ENCODE measurements at regions not wholly inside any gene's neighbourhood (a gene's known extent, or its start where the extent isn't known, plus 50 kb on each side); places are given as distances from the start of the nearest gene placed in this dataset.

GRCh38 chr10:123570051-123570897, 95.9 kb upstream of the GPR26 start:
- intact Hi-C loops (cut with DNase I) = no loop called here
- no peak for ATAC-seq
- no peak for DNase-seq (ENCODE audit: low spot score)

- no peak for DNase-seq (ENCODE audit: low spot score)
These were observed 95.1 kb upstream of the GPR26 start for GRCh38 chr10:123570898-123571515.

GRCh38 chr10:123571978-123572377, 94.2 kb upstream of the GPR26 start:
- DNase-seq (ENCODE audit: low spot score) = no peak
- ATAC-seq = no peak
- intact Hi-C loops (cut with DNase I) = no loop called here

More at GRCh38 chr10:123570898-123571515, 95.1 kb upstream of the GPR26 start:
- ATAC-seq = no peak
- intact Hi-C loops (cut with DNase I) = no loop called here

- no peak for ATAC-seq
- no peak for DNase-seq (ENCODE audit: low spot score)
- intact Hi-C loops (cut with DNase I) = no loop called here
These were observed 92.7 kb upstream of the GPR26 start for GRCh38 chr10:123573236-123574108.

- intact Hi-C loops (cut with DNase I) = no loop called here
- DNase-seq (ENCODE audit: low spot score) (no peak), ATAC-seq (no peak)
These were observed 92.0 kb upstream of the GPR26 start for GRCh38 chr10:123574109-123574698.

- ATAC-seq = no peak
- no peak for DNase-seq (ENCODE audit: low spot score)
- intact Hi-C loops (cut with DNase I) = no loop called here
These were observed 91.0 kb upstream of the GPR26 start for GRCh38 chr10:123575105-123575504.

GRCh38 chr10:123576706-123577105, 89.4 kb upstream of the GPR26 start:
- ATAC-seq (no peak), DNase-seq (ENCODE audit: low spot score) (no peak)
- intact Hi-C loops (cut with DNase I) = no loop called here

GRCh38 chr10:123577921-123578461, 88.2 kb upstream of the GPR26 start:
- intact Hi-C loops (cut with DNase I) = no loop called here
- ATAC-seq = no peak
- DNase-seq (ENCODE audit: low spot score) = no peak

- ATAC-seq (no peak), DNase-seq (ENCODE audit: low spot score) (no peak)
- intact Hi-C loops (cut with DNase I) = no loop called here
These were observed 87.4 kb upstream of the GPR26 start for GRCh38 chr10:123578721-123579120.

- DNase-seq (ENCODE audit: low spot score) = no peak
These were observed 86.5 kb upstream of the GPR26 start for GRCh38 chr10:123579675-123580074.

GRCh38 chr10:123580426-123580825, 85.7 kb upstream of the GPR26 start:
- no peak for DNase-seq (ENCODE audit: low spot score)
- intact Hi-C loops (cut with DNase I) = no loop called here
- no peak for ATAC-seq

More at GRCh38 chr10:123579675-123580074, 86.5 kb upstream of the GPR26 start:
- intact Hi-C loops (cut with DNase I) = no loop called here
- no peak for ATAC-seq

- no peak for DNase-seq (ENCODE audit: low spot score)
- intact Hi-C loops (cut with DNase I) = loop anchor here (2.0 kb wide), 1 partner anchor 387 kb away; no protein-coding TSS in a partner anchor
- no peak for ATAC-seq
These were observed 84.5 kb upstream of the GPR26 start for GRCh38 chr10:123581656-123582055.

GRCh38 chr10:123582084-123582989, 83.8 kb upstream of the GPR26 start:
- intact Hi-C loops (cut with DNase I) = loop anchor here (2.0 kb wide), 1 partner anchor 386 kb away; no protein-coding TSS in a partner anchor
- peak; percentile 74 for ATAC-seq
- peak; percentile 88 for DNase-seq (ENCODE audit: low spot score)

- peak; percentile 90 for DNase-seq (ENCODE audit: low spot score)
- peak; percentile 91 for ATAC-seq
- intact Hi-C loops (cut with DNase I) = loop anchor here (2.0 kb wide), 1 partner anchor 385 kb away; no protein-coding TSS in a partner anchor
These were observed 82.3 kb upstream of the GPR26 start for GRCh38 chr10:123583639-123584418.

- DNase-seq (ENCODE audit: low spot score) (no peak), ATAC-seq (peak; percentile 11)
- intact Hi-C loops (cut with DNase I) = no loop called here
These were observed 81.8 kb upstream of the GPR26 start for GRCh38 chr10:123584419-123584775.

GRCh38 chr10:123585477-123586445, 80.4 kb upstream of the GPR26 start:
- intact Hi-C loops (cut with DNase I) = no loop called here
- no peak for DNase-seq (ENCODE audit: low spot score)
- ATAC-seq = no peak

Measured in sciatic nerve (tissue), 2 donors.